Vagina (tissue), 2 donors: ENCODE measurements at regions not wholly inside any gene's neighbourhood (a gene's known extent, or its start where the extent isn't known, plus 50 kb on each side); places are given as distances from the start of the nearest gene placed in this dataset.

Source experiments
- CTCF ChIP-seq, 3 experiments: fragments of 450-650 bp in 2 of 3; fragments of 200-600 bp in 1 of 3; sonication (generic) in 1 of 3; IDR thresholded peaks; one replicate each; pipeline ENCODE4 v1.5.1; 2017 to 2019; ENCODE audit warnings: antibody characterized with exemption in 3 of 3, mild to moderate bottlenecking in 2 of 3, moderate library complexity in 2 of 3
- POLR2A ChIP-seq, 2 donors: fragments of 450-650 bp; IDR thresholded peaks; one replicate each; pipeline ENCODE4 v1.6.1; 2017; ENCODE audit warnings: antibody characterized with exemption in 2 of 2, mild to moderate bottlenecking in 2 of 2, moderate library complexity in 2 of 2

DNA sequence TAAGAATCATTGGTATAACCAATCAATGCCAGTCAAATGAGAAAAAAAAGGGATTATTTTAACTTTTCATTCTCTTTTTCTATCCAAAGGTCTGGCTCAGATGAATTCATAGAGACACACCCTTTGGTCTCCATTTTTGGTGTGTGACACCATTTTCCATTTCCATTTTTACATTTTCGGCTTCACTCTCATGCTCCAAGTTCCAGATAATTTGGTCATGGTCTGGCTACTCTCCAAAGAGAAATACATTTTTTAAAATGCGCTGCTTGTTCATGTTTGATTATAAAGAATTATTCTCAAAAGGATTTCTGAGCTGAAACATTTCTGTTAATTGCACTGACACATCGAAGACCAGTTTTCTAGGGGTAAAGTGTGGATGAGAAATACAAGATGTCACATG is 51.6 kb upstream of the FIBIN start:
- TF ChIP-seq CTCF (IDR thresholded peaks at IDR 0.05) (no peak), POLR2A (IDR thresholded peaks at IDR 0.05) (no peak)
